ENCODE measurements at regions not wholly inside any gene's neighbourhood (a gene's known extent, or its start where the extent isn't known, plus 50 kb on each side); places are given as distances from the start of the nearest gene placed in this dataset.

GRCh38 chr10:84065804-84066601 lies 73.3 kb upstream of the GHITM start:
- no peaks in the 10 kb centered on the region for H3K27me3 ChIP-seq (ENCODE audit: low read depth, low read length)
- H3K36me3 ChIP-seq (ENCODE audit: control insufficient read depth in 1 of 2, insufficient read depth in 2 of 2, low read length in 2 of 2): no peaks in the 10 kb centered on the region
- no peak overlapping the region for H3K27ac ChIP-seq (ENCODE audit: low read length)
- no peaks in the 10 kb centered on the region for H3K4me1 ChIP-seq (ENCODE audit: control insufficient read depth in 1 of 2, insufficient read depth in 2 of 2, low read length in 2 of 2)
- no peak overlapping the region for H3K4me3 ChIP-seq (ENCODE audit: low read depth in 1 of 2, low read length in 2 of 2)
- H3K9me3 ChIP-seq (ENCODE audit: control insufficient read depth in 1 of 2, low read length in 2 of 2): no peaks in the 10 kb centered on the region

DNA sequence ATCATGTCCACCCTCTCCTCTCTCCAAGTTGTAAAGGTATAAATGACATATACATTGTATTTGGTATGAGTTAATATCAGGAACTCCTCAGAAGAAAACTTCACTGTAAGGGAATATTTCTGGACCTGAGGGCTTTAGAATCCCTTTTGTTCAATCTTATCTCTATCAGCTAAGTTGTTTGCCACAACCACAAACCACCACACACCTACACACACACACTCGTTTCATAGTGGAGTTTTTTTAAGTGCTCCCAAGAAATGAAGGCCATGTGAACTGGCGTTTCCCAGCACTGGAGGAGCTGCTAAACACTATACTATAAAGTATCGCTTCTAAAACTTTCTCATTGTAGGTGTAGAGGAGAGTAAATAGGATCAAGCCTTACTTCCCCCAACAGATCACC lies 64.8 kb upstream of the GHITM start:
- H3K27ac ChIP-seq (ENCODE audit: low read length): no peak overlapping the region
- no peaks in the 10 kb centered on the region for H3K9me3 ChIP-seq (ENCODE audit: control insufficient read depth in 1 of 2, low read length in 2 of 2)
- no peak overlapping the region for H3K4me3 ChIP-seq (ENCODE audit: low read depth in 1 of 2, low read length in 2 of 2)
- no peaks in the 10 kb centered on the region for H3K36me3 ChIP-seq (ENCODE audit: control insufficient read depth in 1 of 2, insufficient read depth in 2 of 2, low read length in 2 of 2)
- no peaks in the 10 kb centered on the region for H3K27me3 ChIP-seq (ENCODE audit: low read depth, low read length)
- H3K4me1 ChIP-seq (ENCODE audit: control insufficient read depth in 1 of 2, insufficient read depth in 2 of 2, low read length in 2 of 2): no peaks in the 10 kb centered on the region

DNA sequence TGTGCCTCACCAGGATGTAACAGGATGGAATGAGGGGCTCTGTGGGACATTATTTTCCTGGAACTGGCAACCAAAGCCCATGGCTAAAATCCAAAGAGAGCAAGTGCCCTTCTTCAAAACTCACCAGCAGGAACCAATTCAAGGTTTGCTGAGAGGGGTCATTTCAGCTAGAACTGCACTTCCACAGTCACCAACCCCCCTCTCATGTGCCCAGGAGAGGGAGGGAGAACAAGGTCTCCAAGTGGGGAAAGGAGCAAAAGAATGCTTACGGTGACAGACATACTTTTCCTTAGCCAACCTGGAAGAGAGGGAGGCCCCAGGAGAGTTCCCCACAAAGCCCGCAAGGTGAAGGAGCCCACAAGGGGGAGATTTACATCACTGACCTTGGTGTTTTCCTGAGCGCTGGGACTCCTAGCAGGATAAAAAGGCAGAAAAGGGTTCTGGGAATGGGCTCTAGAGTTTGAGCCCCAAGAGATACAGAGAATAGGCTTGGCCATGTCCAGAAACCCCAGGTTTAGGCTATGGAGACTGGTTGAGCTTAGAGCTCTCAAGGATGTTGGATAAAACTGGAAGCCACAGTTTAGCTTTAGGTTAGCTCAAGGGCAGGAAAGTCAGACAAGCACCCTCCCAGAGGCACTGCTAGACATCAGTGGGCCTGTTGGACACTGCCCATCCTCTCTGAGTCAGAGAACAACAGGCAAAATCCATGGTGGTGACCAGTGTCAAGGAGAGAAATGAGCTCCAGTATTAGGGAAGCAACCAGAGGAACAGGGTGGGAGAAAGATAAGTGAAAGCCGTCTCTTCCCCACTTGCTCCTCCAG lies 63.9 kb upstream of the GHITM start:
- no peaks in the 10 kb centered on the region for H3K9me3 ChIP-seq (ENCODE audit: control insufficient read depth in 1 of 2, low read length in 2 of 2)
- H3K27ac ChIP-seq (ENCODE audit: low read length): no peak overlapping the region
- no peaks in the 10 kb centered on the region for H3K27me3 ChIP-seq (ENCODE audit: low read depth, low read length)
- no peak overlapping the region for H3K4me3 ChIP-seq (ENCODE audit: low read depth in 1 of 2, low read length in 2 of 2)
- H3K36me3 ChIP-seq (ENCODE audit: control insufficient read depth in 1 of 2, insufficient read depth in 2 of 2, low read length in 2 of 2): no peaks in the 10 kb centered on the region
- H3K4me1 ChIP-seq (ENCODE audit: control insufficient read depth in 1 of 2, insufficient read depth in 2 of 2, low read length in 2 of 2): no peaks in the 10 kb centered on the region

DNA sequence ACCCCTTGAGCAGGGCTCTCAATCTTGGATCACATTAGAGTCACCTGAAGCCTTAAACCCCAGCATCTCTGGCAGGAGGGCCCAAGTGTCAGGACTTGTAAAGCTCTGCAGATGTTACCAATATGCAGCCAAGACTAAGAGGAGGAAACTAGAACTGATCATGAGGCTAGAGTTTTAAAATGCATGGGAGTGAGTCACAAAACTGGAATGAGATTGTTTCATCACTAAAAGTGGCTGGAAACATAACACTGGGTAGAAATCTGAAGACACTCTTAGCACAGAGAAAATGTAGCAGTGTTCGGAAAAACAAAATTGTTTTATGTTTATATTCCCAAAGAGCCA lies 63.3 kb upstream of the GHITM start:
- Histone ChIP-seq H3K27me3 (ENCODE audit: low read depth, low read length) (no peaks in the 10 kb centered on the region), H3K27ac (ENCODE audit: low read length) (peak overlapping the region; percentile 3), H3K36me3 (ENCODE audit: control insufficient read depth in 1 of 2, insufficient read depth in 2 of 2, low read length in 2 of 2) (no peaks in the 10 kb centered on the region), H3K4me1 (ENCODE audit: control insufficient read depth in 1 of 2, insufficient read depth in 2 of 2, low read length in 2 of 2) (no peaks in the 10 kb centered on the region), H3K4me3 (ENCODE audit: low read depth in 1 of 2, low read length in 2 of 2) (no peak overlapping the region), H3K9me3 (ENCODE audit: control insufficient read depth in 1 of 2, low read length in 2 of 2) (no peaks in the 10 kb centered on the region)

- Histone ChIP-seq H3K4me3 (ENCODE audit: low read depth in 1 of 2, low read length in 2 of 2) (no peak overlapping the region), H3K36me3 (ENCODE audit: control insufficient read depth in 1 of 2, insufficient read depth in 2 of 2, low read length in 2 of 2) (no peaks in the 10 kb centered on the region), H3K27me3 (ENCODE audit: low read depth, low read length) (no peaks in the 10 kb centered on the region), H3K4me1 (ENCODE audit: control insufficient read depth in 1 of 2, insufficient read depth in 2 of 2, low read length in 2 of 2) (no peaks in the 10 kb centered on the region), H3K9me3 (ENCODE audit: control insufficient read depth in 1 of 2, low read length in 2 of 2) (no peaks in the 10 kb centered on the region), H3K27ac (ENCODE audit: low read length) (peak overlapping the region; percentile 3)
Observed at GRCh38 chr10:84076540-84077195, 62.6 kb upstream of the GHITM start.

- Histone ChIP-seq H3K27ac (ENCODE audit: low read length) (no peak overlapping the region), H3K27me3 (ENCODE audit: low read depth, low read length) (no peaks in the 10 kb centered on the region), H3K4me3 (ENCODE audit: low read depth in 1 of 2, low read length in 2 of 2) (no peak overlapping the region), H3K36me3 (ENCODE audit: control insufficient read depth in 1 of 2, insufficient read depth in 2 of 2, low read length in 2 of 2) (no peaks in the 10 kb centered on the region), H3K9me3 (ENCODE audit: control insufficient read depth in 1 of 2, low read length in 2 of 2) (no peaks in the 10 kb centered on the region), H3K4me1 (ENCODE audit: control insufficient read depth in 1 of 2, insufficient read depth in 2 of 2, low read length in 2 of 2) (no peaks in the 10 kb centered on the region)
Observed at GRCh38 chr10:84077768-84078167, 61.5 kb upstream of the GHITM start.

- Histone ChIP-seq H3K4me1 (ENCODE audit: control insufficient read depth in 1 of 2, insufficient read depth in 2 of 2, low read length in 2 of 2) (no peaks in the 10 kb centered on the region), H3K27ac (ENCODE audit: low read length) (no peak overlapping the region), H3K4me3 (ENCODE audit: low read depth in 1 of 2, low read length in 2 of 2) (no peak overlapping the region), H3K9me3 (ENCODE audit: control insufficient read depth in 1 of 2, low read length in 2 of 2) (no peaks in the 10 kb centered on the region), H3K27me3 (ENCODE audit: low read depth, low read length) (no peaks in the 10 kb centered on the region), H3K36me3 (ENCODE audit: control insufficient read depth in 1 of 2, insufficient read depth in 2 of 2, low read length in 2 of 2) (no peaks in the 10 kb centered on the region)
Observed at GRCh38 chr10:84078771-84079170, 60.5 kb upstream of the GHITM start.

- Histone ChIP-seq H3K4me1 (ENCODE audit: control insufficient read depth in 1 of 2, insufficient read depth in 2 of 2, low read length in 2 of 2) (no peaks in the 10 kb centered on the region), H3K27me3 (ENCODE audit: low read depth, low read length) (no peaks in the 10 kb centered on the region), H3K36me3 (ENCODE audit: control insufficient read depth in 1 of 2, insufficient read depth in 2 of 2, low read length in 2 of 2) (no peaks in the 10 kb centered on the region), H3K27ac (ENCODE audit: low read length) (no peak overlapping the region), H3K9me3 (ENCODE audit: control insufficient read depth in 1 of 2, low read length in 2 of 2) (no peaks in the 10 kb centered on the region), H3K4me3 (ENCODE audit: low read depth in 1 of 2, low read length in 2 of 2) (no peak overlapping the region)
Observed at GRCh38 chr10:84084342-84084741, 55.0 kb upstream of the GHITM start.

- no peaks in the 10 kb centered on the region for H3K4me1 ChIP-seq (ENCODE audit: control insufficient read depth in 1 of 2, insufficient read depth in 2 of 2, low read length in 2 of 2)
- no peaks in the 10 kb centered on the region for H3K9me3 ChIP-seq (ENCODE audit: control insufficient read depth in 1 of 2, low read length in 2 of 2)
- no peak overlapping the region for H3K4me3 ChIP-seq (ENCODE audit: low read depth in 1 of 2, low read length in 2 of 2)
- no peak overlapping the region for H3K27ac ChIP-seq (ENCODE audit: low read length)
- H3K36me3 ChIP-seq (ENCODE audit: control insufficient read depth in 1 of 2, insufficient read depth in 2 of 2, low read length in 2 of 2): no peaks in the 10 kb centered on the region
- no peaks in the 10 kb centered on the region for H3K27me3 ChIP-seq (ENCODE audit: low read depth, low read length)
Observed at GRCh38 chr10:84087202-84087601, 52.1 kb upstream of the GHITM start.

- Histone ChIP-seq H3K27ac (ENCODE audit: low read length) (no peak overlapping the region), H3K9me3 (ENCODE audit: control insufficient read depth in 1 of 2, low read length in 2 of 2) (no peaks in the 10 kb centered on the region), H3K36me3 (ENCODE audit: control insufficient read depth in 1 of 2, insufficient read depth in 2 of 2, low read length in 2 of 2) (no peaks in the 10 kb centered on the region), H3K4me3 (ENCODE audit: low read depth in 1 of 2, low read length in 2 of 2) (no peak overlapping the region), H3K4me1 (ENCODE audit: control insufficient read depth in 1 of 2, insufficient read depth in 2 of 2, low read length in 2 of 2) (no peaks in the 10 kb centered on the region), H3K27me3 (ENCODE audit: low read depth, low read length) (no peaks in the 10 kb centered on the region)
Observed at GRCh38 chr10:84088626-84089025, 50.7 kb upstream of the GHITM start.

GRCh38 chr10:84089162-84089561 lies 50.1 kb upstream of the GHITM start:
- no peaks in the 10 kb centered on the region for H3K27me3 ChIP-seq (ENCODE audit: low read depth, low read length)
- H3K9me3 ChIP-seq (ENCODE audit: control insufficient read depth in 1 of 2, low read length in 2 of 2): no peaks in the 10 kb centered on the region
- no peak overlapping the region for H3K27ac ChIP-seq (ENCODE audit: low read length)
- no peak overlapping the region for H3K4me3 ChIP-seq (ENCODE audit: low read depth in 1 of 2, low read length in 2 of 2)
- H3K4me1 ChIP-seq (ENCODE audit: control insufficient read depth in 1 of 2, insufficient read depth in 2 of 2, low read length in 2 of 2): no peaks in the 10 kb centered on the region
- H3K36me3 ChIP-seq (ENCODE audit: control insufficient read depth in 1 of 2, insufficient read depth in 2 of 2, low read length in 2 of 2): no peaks in the 10 kb centered on the region

Measured in muscle layer of duodenum (tissue), 2 donors.